ENCODE measurements at regions not wholly inside any gene's neighbourhood (a gene's known extent, or its start where the extent isn't known, plus 50 kb on each side); places are given as distances from the start of the nearest gene placed in this dataset.
"Not testable (repeated sequence)": the region's sequence is repeated elsewhere in the genome, so short reads cannot be mapped to it uniquely, and the experiment has no call there.

DNA sequence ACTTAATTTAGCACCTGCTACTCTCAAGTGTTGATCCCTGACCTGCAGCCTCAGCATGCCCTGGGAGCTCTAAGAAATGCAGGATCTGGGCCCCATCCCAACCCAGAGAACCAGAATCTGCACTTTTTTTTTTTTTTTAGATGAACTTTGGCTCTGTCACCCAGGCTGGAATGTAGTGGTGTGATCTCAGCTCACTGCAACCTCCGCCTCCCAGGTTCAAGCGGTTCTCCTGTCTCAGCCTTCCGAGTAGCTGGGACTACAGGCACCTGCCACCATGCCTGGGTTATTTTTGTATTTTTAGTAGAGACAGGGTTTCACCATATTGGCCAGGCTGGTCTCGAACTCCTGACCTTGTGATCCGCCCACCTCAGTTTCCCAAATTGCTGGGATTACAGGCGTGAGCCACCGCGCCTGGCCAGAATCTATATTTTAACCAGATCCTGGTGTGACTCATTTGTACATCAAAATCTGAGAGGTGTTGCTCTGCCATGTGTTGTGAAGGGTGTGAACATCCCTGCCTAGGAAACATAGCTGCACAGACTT lies 92.4 kb upstream of the SH3BP4 start:
- not testable (repeated sequence) for TF ChIP-seq ARNTL (CRISPR knock-in tag; IDR thresholded peaks at IDR 0.05; ENCODE audit: borderline replicate concordance, low read depth); ZNF8 (CRISPR knock-in tag; IDR thresholded peaks at IDR 0.05)
- TF ChIP-seq, protein P1, sequence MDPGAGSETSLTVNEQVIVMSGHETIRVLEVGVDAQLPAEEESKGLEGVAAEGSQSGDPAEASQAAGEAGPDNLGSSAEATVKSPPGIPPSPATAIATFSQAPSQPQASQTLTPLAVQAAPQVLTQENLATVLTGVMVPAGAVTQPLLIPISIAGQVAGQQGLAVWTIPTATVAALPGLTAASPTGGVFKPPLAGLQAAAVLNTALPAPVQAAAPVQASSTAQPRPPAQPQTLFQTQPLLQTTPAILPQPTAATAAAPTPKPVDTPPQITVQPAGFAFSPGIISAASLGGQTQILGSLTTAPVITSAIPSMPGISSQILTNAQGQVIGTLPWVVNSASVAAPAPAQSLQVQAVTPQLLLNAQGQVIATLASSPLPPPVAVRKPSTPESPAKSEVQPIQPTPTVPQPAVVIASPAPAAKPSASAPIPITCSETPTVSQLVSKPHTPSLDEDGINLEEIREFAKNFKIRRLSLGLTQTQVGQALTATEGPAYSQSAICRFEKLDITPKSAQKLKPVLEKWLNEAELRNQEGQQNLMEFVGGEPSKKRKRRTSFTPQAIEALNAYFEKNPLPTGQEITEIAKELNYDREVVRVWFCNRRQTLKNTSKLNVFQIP (CRISPR knock-in tag; IDR thresholded peaks at IDR 0.05; ENCODE audit: borderline replicate concordance, low read depth): not testable (repeated sequence)

Data from SK-N-SH treated with all-trans-retinoic acid at 6 μM for 48 hours (cell line).